ENCODE measurements at regions not wholly inside any gene's neighbourhood (a gene's known extent, or its start where the extent isn't known, plus 50 kb on each side); places are given as distances from the start of the nearest gene placed in this dataset.

GRCh38 chr2:64221935-64222334 is 77.7 kb upstream of the PELI1 start:
- no peak for DNase-seq (ENCODE audit: low read depth)

GRCh38 chr2:64222351-64222750 is 78.1 kb upstream of the PELI1 start:
- DNase-seq (ENCODE audit: low read depth): no peak

GRCh38 chr2:64223055-64223454 is 78.8 kb upstream of the PELI1 start:
- DNase-seq (ENCODE audit: low read depth): no peak

- DNase-seq (ENCODE audit: low read depth): peak; percentile 30
Measured at GRCh38 chr2:64225491-64225890, 81.3 kb upstream of the PELI1 start.

GRCh38 chr2:64226611-64227010 is 82.4 kb upstream of the PELI1 start:
- no peak for DNase-seq (ENCODE audit: low read depth)

GRCh38 chr2:64227603-64228125 is 83.4 kb upstream of the PELI1 start:
- no peak for DNase-seq (ENCODE audit: low read depth)

- no peak for DNase-seq (ENCODE audit: low read depth)
Measured at GRCh38 chr2:64228126-64228678, 84.0 kb upstream of the PELI1 start.

- DNase-seq (ENCODE audit: low read depth): no peak
Measured at GRCh38 chr2:64228918-64229317, 84.7 kb upstream of the PELI1 start.

- DNase-seq (ENCODE audit: low read depth): no peak
Measured at GRCh38 chr2:64230540-64230939, 86.3 kb upstream of the PELI1 start.

- no peak for DNase-seq (ENCODE audit: low read depth)
Measured at GRCh38 chr2:64232266-64232665, 88.0 kb upstream of the PELI1 start.

GRCh38 chr2:64233376-64233922 is 89.2 kb upstream of the PELI1 start:
- no peak for DNase-seq (ENCODE audit: low read depth)

- no peak for DNase-seq (ENCODE audit: low read depth)
Measured at GRCh38 chr2:64234150-64234549, 89.9 kb upstream of the PELI1 start.

- DNase-seq (ENCODE audit: low read depth): no peak
Measured at GRCh38 chr2:64234785-64235184, 90.6 kb upstream of the PELI1 start.

GRCh38 chr2:64237266-64237665 is 93.0 kb upstream of the PELI1 start:
- no peak for DNase-seq (ENCODE audit: low read depth)

- DNase-seq (ENCODE audit: low read depth): no peak
Measured at GRCh38 chr2:64238799-64239198, 94.6 kb upstream of the PELI1 start.

GRCh38 chr2:64243081-64244036 is 99.1 kb upstream of the PELI1 start:
- DNase-seq (ENCODE audit: low read depth): no peak

- no peak for DNase-seq (ENCODE audit: low read depth)
Measured at GRCh38 chr2:64244037-64244416, 99.8 kb upstream of the PELI1 start.

GRCh38 chr2:64245631-64246030 is 101.4 kb upstream of the PELI1 start:
- no peak for DNase-seq (ENCODE audit: low read depth)

- no peak for DNase-seq (ENCODE audit: low read depth)
Measured at GRCh38 chr2:64246962-64247361, 102.7 kb upstream of the PELI1 start.

- DNase-seq (ENCODE audit: low read depth): no peak
Measured at GRCh38 chr2:64249426-64249825, 105.2 kb upstream of the PELI1 start.

GRCh38 chr2:64250063-64250462 is 105.8 kb upstream of the PELI1 start:
- no peak for DNase-seq (ENCODE audit: low read depth)

- DNase-seq (ENCODE audit: low read depth): no peak
Measured at GRCh38 chr2:64250751-64251423, 106.7 kb upstream of the PELI1 start.
